ENCODE measurements at regions not wholly inside any gene's neighbourhood (a gene's known extent, or its start where the extent isn't known, plus 50 kb on each side); places are given as distances from the start of the nearest gene placed in this dataset.

- no peak for TF ChIP-seq CTCF (IDR thresholded peaks at IDR 0.05; ENCODE audit: low read depth, low read length)
- no peak for TF ChIP-seq POLR2A (IDR thresholded peaks at IDR 0.05; ENCODE audit: extremely low read depth, insufficient read length)
- no peak for TF ChIP-seq MYC (IDR thresholded peaks at IDR 0.05; ENCODE audit: low read depth, low read length)
These were observed 148.3 kb upstream of the NXPH2 start for GRCh38 chr2:138928374-138929021.

Measured in NB4 (cell line).